ENCODE measurements at regions not wholly inside any gene's neighbourhood (a gene's known extent, or its start where the extent isn't known, plus 50 kb on each side); places are given as distances from the start of the nearest gene placed in this dataset.

- Histone ChIP-seq H3K27ac (no peak overlapping the region), H3K36me3 (no peaks in the 10 kb centered on the region), H3K4me3 (no peak overlapping the region), H3K4me1 (peaks cover 7% of the 10 kb centered on the region), H3K27me3 (ENCODE audit: low read depth) (no peaks in the 10 kb centered on the region), H3K9me3 (no peaks in the 10 kb centered on the region)
- intact Hi-C loops (cut with DNase I), result loop anchor here (10.0 kb wide), 1 partner anchor 372 kb away; no protein-coding TSS in a partner anchor
- no peak for ATAC-seq
- TF ChIP-seq CTCF (IDR thresholded peaks at IDR 0.05), result no peak
- DNase-seq, result no peak
Measured at GRCh38 chr17:27232328-27232727, 61.6 kb upstream of the WSB1 start.

- no peak for DNase-seq
- Histone ChIP-seq H3K4me3 (no peak overlapping the region), H3K27ac (no peak overlapping the region), H3K36me3 (no peaks in the 10 kb centered on the region), H3K9me3 (no peaks in the 10 kb centered on the region), H3K27me3 (ENCODE audit: low read depth) (no peaks in the 10 kb centered on the region), H3K4me1 (peaks cover 7% of the 10 kb centered on the region)
- intact Hi-C loops (cut with DNase I), result loop anchor here (10.0 kb wide), 1 partner anchor 372 kb away; no protein-coding TSS in a partner anchor
- ATAC-seq, result peak in 1 of 2 donors; percentile 31
- no peak for TF ChIP-seq CTCF (IDR thresholded peaks at IDR 0.05)
Measured at GRCh38 chr17:27233059-27233458, 60.9 kb upstream of the WSB1 start.

GRCh38 chr17:27233776-27234175 lies 60.1 kb upstream of the WSB1 start:
- no peak overlapping the region for H3K4me3 ChIP-seq
- ATAC-seq (peak; percentile 30 to 48), DNase-seq (no peak)
- no peak for TF ChIP-seq CTCF (IDR thresholded peaks at IDR 0.05)
- H3K27ac ChIP-seq, result no peak overlapping the region
- H3K9me3 ChIP-seq, result no peaks in the 10 kb centered on the region
- no peaks in the 10 kb centered on the region for H3K27me3 ChIP-seq (ENCODE audit: low read depth)
- peaks cover 7% of the 10 kb centered on the region for H3K4me1 ChIP-seq
- intact Hi-C loops (cut with DNase I), result loop anchor here (10.0 kb wide), 1 partner anchor 371 kb away; no protein-coding TSS in a partner anchor
- H3K36me3 ChIP-seq, result no peaks in the 10 kb centered on the region

- H3K4me1 ChIP-seq, result peaks cover 35% of the 10 kb centered on the region
- ATAC-seq (peak; percentile 65 to 76), DNase-seq (no peak)
- H3K27ac ChIP-seq, result no peak overlapping the region
- H3K36me3 ChIP-seq, result no peaks in the 10 kb centered on the region
- TF ChIP-seq CTCF (IDR thresholded peaks at IDR 0.05), result peak; percentile 98
- intact Hi-C loops (cut with DNase I), result loop anchor here (10.0 kb wide), 1 partner anchor 368 kb away; no protein-coding TSS in a partner anchor
- no peaks in the 10 kb centered on the region for H3K9me3 ChIP-seq
- no peak overlapping the region for H3K4me3 ChIP-seq
- no peaks in the 10 kb centered on the region for H3K27me3 ChIP-seq (ENCODE audit: low read depth)
Measured at GRCh38 chr17:27236717-27237315, 57.1 kb upstream of the WSB1 start.

GRCh38 chr17:27237890-27238289 lies 56.0 kb upstream of the WSB1 start:
- intact Hi-C loops (cut with DNase I), result loop anchor here (10.0 kb wide), 1 partner anchor 367 kb away; no protein-coding TSS in a partner anchor
- H3K4me3 ChIP-seq, result no peak overlapping the region
- H3K27me3 ChIP-seq (ENCODE audit: low read depth), result no peaks in the 10 kb centered on the region
- H3K4me1 ChIP-seq, result peaks cover 45% of the 10 kb centered on the region
- no peak for TF ChIP-seq CTCF (IDR thresholded peaks at IDR 0.05)
- no peaks in the 10 kb centered on the region for H3K36me3 ChIP-seq
- DNase-seq (no peak), ATAC-seq (no peak)
- H3K9me3 ChIP-seq, result no peaks in the 10 kb centered on the region
- H3K27ac ChIP-seq, result no peak overlapping the region

Data from lower lobe of right lung (tissue), 2 donors.